Kidney (tissue), 13 donors: ENCODE measurements at regions not wholly inside any gene's neighbourhood (a gene's known extent, or its start where the extent isn't known, plus 50 kb on each side); places are given as distances from the start of the nearest gene placed in this dataset.
A peak's percentile ranks its signal among the peaks of the same experiment; 100 is the strongest.

Experiments used
- DNase-seq, 5 donors: peaks; one replicate each; pipeline ENCODE4 v3.0.0-alpha.2; 2013 to 2020
- FAIRE-seq: peaks from 2 replicates; lab custom pipeline; 2012; peaks lifted over from hg19 to GRCh38; lab: Jason Lieb, UNC
- H3K27ac ChIP-seq, 2 donors: one replicate each; pipeline ENCODE4 v1.7.0; 2013; ENCODE audit warnings: low read depth in 2 of 2, low read length in 2 of 2, inconsistent platforms in 1 of 2
- H3K27me3 ChIP-seq: one replicate; pipeline ENCODE4 v1.7.1; 2013; ENCODE audit warnings: low read length, inconsistent platforms; ENCODE audit not compliant: control insufficient read depth, insufficient read depth
- H3K36me3 ChIP-seq, 3 donors: one replicate each; pipeline versions ENCODE4 v1.7.0 to v1.7.1; 2013; ENCODE audit warnings: low read length in 3 of 3, control low read depth in 1 of 3, inconsistent platforms in 1 of 3; ENCODE audit not compliant: insufficient read depth in 3 of 3, control insufficient read depth in 2 of 3
- H3K4me1 ChIP-seq, 3 donors: one replicate each; pipeline versions ENCODE4 v1.7.0 to v1.7.1; 2013; ENCODE audit warnings: low read length in 3 of 3, inconsistent platforms in 1 of 3, low read depth in 1 of 3; ENCODE audit not compliant: control insufficient read depth in 2 of 3, insufficient read depth in 2 of 3
- H3K4me3 ChIP-seq, 3 donors: one replicate each; pipeline versions ENCODE4 v1.7.0 to v1.8.1; 2013; ENCODE audit warnings: low read length in 3 of 3, control low read depth in 1 of 3, inconsistent platforms in 1 of 3
- H3K9ac ChIP-seq, 3 donors: one replicate each; pipeline versions ENCODE4 v1.7.0 to v1.7.1; 2013; ENCODE audit warnings: low read length in 3 of 3, control low read depth in 1 of 3, inconsistent platforms in 1 of 3
- H3K9me3 ChIP-seq, 3 donors: one replicate each; pipeline versions ENCODE4 v1.7.0 to v1.7.1; 2013; ENCODE audit warnings: low read length in 3 of 3, control low read depth in 1 of 3, inconsistent platforms in 1 of 3; ENCODE audit not compliant: control insufficient read depth in 2 of 3, insufficient read depth in 1 of 3
- intact Hi-C: fragments of 100-400 bp; cut with DNase I; formaldehyde crosslinking; loops from one replicate; pipeline ENCODE4 v1.11.1; 2022
- TF ChIP-seq, protein P1 (sequence below): IDR thresholded peaks from 3 replicates; pipeline ENCODE4 v1.5.1; 2012; ENCODE audit warnings: mild to moderate bottlenecking, moderate library complexity, borderline replicate concordance; ENCODE audit not compliant: insufficient read depth; ENCODE audit errors: extremely low read depth
- donor health status: control.
- donor health status: control.
- donor health status: control.
- donor health status: control.
- donor health status: control.
- donor health status: DM: yes; HTN: yes; CAD: no.
- donor health status: Normal renal cell carcinoma (clear cell type).

DNA sequence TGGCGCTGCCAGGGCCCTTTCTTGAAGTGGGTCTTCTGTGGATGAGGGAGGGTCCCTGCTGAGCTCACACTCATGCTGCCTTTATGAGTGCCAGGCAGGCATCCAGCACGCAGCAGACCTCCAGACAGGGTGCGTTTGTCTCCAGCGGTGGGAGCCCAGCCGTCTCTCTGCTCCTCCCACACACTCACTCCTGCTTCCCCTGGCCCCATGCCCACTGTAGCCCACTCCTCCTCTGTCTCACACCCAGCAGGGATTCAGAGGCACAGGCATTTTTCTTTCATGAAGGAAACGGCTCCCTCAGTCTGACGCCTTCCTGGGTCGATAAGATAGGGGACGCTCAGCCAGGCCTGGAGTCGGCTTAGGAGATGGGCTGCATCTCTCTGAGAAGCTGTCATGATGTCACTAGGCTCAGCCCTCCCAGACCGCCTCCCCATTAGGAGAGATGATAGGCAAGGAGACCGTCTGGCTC, 183.9 kb upstream of the NCAM1 start:
- H3K9me3 ChIP-seq: no peaks in the 10 kb centered on the region
- intact Hi-C loops: no loop called here
- peak in 4 of 5 donors; percentile 47 to 73 (median 64) for DNase-seq
- H3K27ac ChIP-seq: no peak overlapping the region
- TF ChIP-seq, protein P1, sequence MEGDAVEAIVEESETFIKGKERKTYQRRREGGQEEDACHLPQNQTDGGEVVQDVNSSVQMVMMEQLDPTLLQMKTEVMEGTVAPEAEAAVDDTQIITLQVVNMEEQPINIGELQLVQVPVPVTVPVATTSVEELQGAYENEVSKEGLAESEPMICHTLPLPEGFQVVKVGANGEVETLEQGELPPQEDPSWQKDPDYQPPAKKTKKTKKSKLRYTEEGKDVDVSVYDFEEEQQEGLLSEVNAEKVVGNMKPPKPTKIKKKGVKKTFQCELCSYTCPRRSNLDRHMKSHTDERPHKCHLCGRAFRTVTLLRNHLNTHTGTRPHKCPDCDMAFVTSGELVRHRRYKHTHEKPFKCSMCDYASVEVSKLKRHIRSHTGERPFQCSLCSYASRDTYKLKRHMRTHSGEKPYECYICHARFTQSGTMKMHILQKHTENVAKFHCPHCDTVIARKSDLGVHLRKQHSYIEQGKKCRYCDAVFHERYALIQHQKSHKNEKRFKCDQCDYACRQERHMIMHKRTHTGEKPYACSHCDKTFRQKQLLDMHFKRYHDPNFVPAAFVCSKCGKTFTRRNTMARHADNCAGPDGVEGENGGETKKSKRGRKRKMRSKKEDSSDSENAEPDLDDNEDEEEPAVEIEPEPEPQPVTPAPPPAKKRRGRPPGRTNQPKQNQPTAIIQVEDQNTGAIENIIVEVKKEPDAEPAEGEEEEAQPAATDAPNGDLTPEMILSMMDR: no peak
- H3K4me3 ChIP-seq: no peak overlapping the region
- no peaks in the 10 kb centered on the region for H3K4me1 ChIP-seq
- H3K9ac ChIP-seq: no peak overlapping the region
- no peak for FAIRE-seq
- H3K36me3 ChIP-seq: no peaks in the 10 kb centered on the region
- H3K27me3 ChIP-seq: no peaks in the 10 kb centered on the region

GRCh38 chr11:112778091-112778876, 182.9 kb upstream of the NCAM1 start:
- Histone ChIP-seq H3K4me3 (no peak overlapping the region), H3K9me3 (no peaks in the 10 kb centered on the region), H3K36me3 (no peaks in the 10 kb centered on the region), H3K27me3 (no peaks in the 10 kb centered on the region), H3K9ac (no peak overlapping the region), H3K27ac (no peak overlapping the region), H3K4me1 (no peaks in the 10 kb centered on the region)
- FAIRE-seq (no peak), DNase-seq (no peak)
- intact Hi-C loops: no loop called here
- TF ChIP-seq, protein P1: no peak

- no peaks in the 10 kb centered on the region for H3K9me3 ChIP-seq
- FAIRE-seq (no peak), DNase-seq (peak in 3 of 5 donors; percentile 57 to 86 (median 68))
- H3K27ac ChIP-seq: no peak overlapping the region
- no peak overlapping the region for H3K4me3 ChIP-seq
- no peak overlapping the region for H3K9ac ChIP-seq
- no peaks in the 10 kb centered on the region for H3K36me3 ChIP-seq
- H3K27me3 ChIP-seq: no peaks in the 10 kb centered on the region
- no peaks in the 10 kb centered on the region for H3K4me1 ChIP-seq
- intact Hi-C loops: no loop called here
- TF ChIP-seq, protein P1: no peak
Measured at GRCh38 chr11:112778877-112779266, 182.3 kb upstream of the NCAM1 start.
